ENCODE measurements at regions not wholly inside any gene's neighbourhood (a gene's known extent, or its start where the extent isn't known, plus 50 kb on each side); places are given as distances from the start of the nearest gene placed in this dataset.

- no peak overlapping the region for H3K4me3 ChIP-seq (ENCODE audit: low read depth, low read length)
- TF ChIP-seq, protein P1, sequence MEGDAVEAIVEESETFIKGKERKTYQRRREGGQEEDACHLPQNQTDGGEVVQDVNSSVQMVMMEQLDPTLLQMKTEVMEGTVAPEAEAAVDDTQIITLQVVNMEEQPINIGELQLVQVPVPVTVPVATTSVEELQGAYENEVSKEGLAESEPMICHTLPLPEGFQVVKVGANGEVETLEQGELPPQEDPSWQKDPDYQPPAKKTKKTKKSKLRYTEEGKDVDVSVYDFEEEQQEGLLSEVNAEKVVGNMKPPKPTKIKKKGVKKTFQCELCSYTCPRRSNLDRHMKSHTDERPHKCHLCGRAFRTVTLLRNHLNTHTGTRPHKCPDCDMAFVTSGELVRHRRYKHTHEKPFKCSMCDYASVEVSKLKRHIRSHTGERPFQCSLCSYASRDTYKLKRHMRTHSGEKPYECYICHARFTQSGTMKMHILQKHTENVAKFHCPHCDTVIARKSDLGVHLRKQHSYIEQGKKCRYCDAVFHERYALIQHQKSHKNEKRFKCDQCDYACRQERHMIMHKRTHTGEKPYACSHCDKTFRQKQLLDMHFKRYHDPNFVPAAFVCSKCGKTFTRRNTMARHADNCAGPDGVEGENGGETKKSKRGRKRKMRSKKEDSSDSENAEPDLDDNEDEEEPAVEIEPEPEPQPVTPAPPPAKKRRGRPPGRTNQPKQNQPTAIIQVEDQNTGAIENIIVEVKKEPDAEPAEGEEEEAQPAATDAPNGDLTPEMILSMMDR (IDR thresholded peaks at IDR 0.05; ENCODE audit: insufficient read depth, low read length, poor library complexity, severe bottlenecking): no peak
- H3K27me3 ChIP-seq (ENCODE audit: control insufficient read depth, insufficient read depth, low read length): no peaks in the 10 kb centered on the region
- no peak for DNase-seq (ENCODE audit: low read depth)
- no peaks in the 10 kb centered on the region for H3K36me3 ChIP-seq (ENCODE audit: control insufficient read depth, insufficient read depth, low read length)
Observed at GRCh38 chr5:107257885-107258520, 412.7 kb downstream of the EFNA5 start.

- Histone ChIP-seq H3K36me3 (ENCODE audit: control insufficient read depth, insufficient read depth, low read length) (no peaks in the 10 kb centered on the region), H3K4me3 (ENCODE audit: low read depth, low read length) (no peak overlapping the region), H3K27me3 (ENCODE audit: control insufficient read depth, insufficient read depth, low read length) (no peaks in the 10 kb centered on the region)
- no peak for DNase-seq (ENCODE audit: low read depth)
- TF ChIP-seq, protein P1 (IDR thresholded peaks at IDR 0.05; ENCODE audit: insufficient read depth, low read length, poor library complexity, severe bottlenecking): no peak
Observed at GRCh38 chr5:107254902-107255234, 415.9 kb downstream of the EFNA5 start.

GRCh38 chr5:107254214-107254901, 416.4 kb downstream of the EFNA5 start:
- TF ChIP-seq, protein P1 (IDR thresholded peaks at IDR 0.05; ENCODE audit: insufficient read depth, low read length, poor library complexity, severe bottlenecking): no peak
- DNase-seq (ENCODE audit: low read depth): no peak
- H3K27me3 ChIP-seq (ENCODE audit: control insufficient read depth, insufficient read depth, low read length): no peaks in the 10 kb centered on the region
- H3K36me3 ChIP-seq (ENCODE audit: control insufficient read depth, insufficient read depth, low read length): no peaks in the 10 kb centered on the region
- no peak overlapping the region for H3K4me3 ChIP-seq (ENCODE audit: low read depth, low read length)

GRCh38 chr5:107253246-107253645, 417.5 kb downstream of the EFNA5 start:
- H3K4me3 ChIP-seq (ENCODE audit: low read depth, low read length): no peak overlapping the region
- no peaks in the 10 kb centered on the region for H3K36me3 ChIP-seq (ENCODE audit: control insufficient read depth, insufficient read depth, low read length)
- no peaks in the 10 kb centered on the region for H3K27me3 ChIP-seq (ENCODE audit: control insufficient read depth, insufficient read depth, low read length)
- TF ChIP-seq, protein P1 (IDR thresholded peaks at IDR 0.05; ENCODE audit: insufficient read depth, low read length, poor library complexity, severe bottlenecking): no peak
- peak; percentile 37 for DNase-seq (ENCODE audit: low read depth)

- H3K27me3 ChIP-seq (ENCODE audit: control insufficient read depth, insufficient read depth, low read length): no peaks in the 10 kb centered on the region
- TF ChIP-seq, protein P1 (IDR thresholded peaks at IDR 0.05; ENCODE audit: insufficient read depth, low read length, poor library complexity, severe bottlenecking): no peak
- no peak for DNase-seq (ENCODE audit: low read depth)
- no peaks in the 10 kb centered on the region for H3K36me3 ChIP-seq (ENCODE audit: control insufficient read depth, insufficient read depth, low read length)
- H3K4me3 ChIP-seq (ENCODE audit: low read depth, low read length): no peak overlapping the region
Observed at GRCh38 chr5:107251151-107251550, 419.6 kb downstream of the EFNA5 start.
